CD14-positive monocyte (primary cell): ENCODE measurements at regions not wholly inside any gene's neighbourhood (a gene's known extent, or its start where the extent isn't known, plus 50 kb on each side); places are given as distances from the start of the nearest gene placed in this dataset.

Experiments used
- DNase-seq, 3 donors: peaks; one replicate each; pipeline ENCODE4 v3.0.0-alpha.2; 2011 to 2022
- H2AFZ ChIP-seq: 2 replicates; pipeline ENCODE4 v1.6.0; 2012; ENCODE audit warnings: mild to moderate bottlenecking, low read depth, low read length, inconsistent platforms; ENCODE audit not compliant: insufficient read depth, poor library complexity, severe bottlenecking
- H3K27ac ChIP-seq, 2 donors: 1 replicate in 1 of 2; 2 replicates in 1 of 2; pipeline ENCODE4 v1.5.1; 2012 to 2013; ENCODE audit warnings: low read length in 2 of 2, control low read depth in 1 of 2, inconsistent platforms in 1 of 2, low read depth in 1 of 2, mild to moderate bottlenecking in 1 of 2
- H3K27me3 ChIP-seq, 2 donors: one replicate each; pipeline versions ENCODE4 v1.6.0 to v1.6.1; 2011 to 2013; ENCODE audit warnings: low read length in 2 of 2; ENCODE audit not compliant: control insufficient read depth in 2 of 2, insufficient read depth in 2 of 2
- H3K36me3 ChIP-seq, 2 donors: replicated peaks in 1 of 2; 1 replicate in 1 of 2; 2 replicates in 1 of 2; pipeline versions ENCODE4 v1.5.1 to v1.6.1; 2012 to 2013; ENCODE audit warnings: low read length in 2 of 2, control low read depth in 1 of 2, inconsistent platforms in 1 of 2, mild to moderate bottlenecking in 1 of 2; ENCODE audit not compliant: insufficient read depth in 2 of 2, control insufficient read depth in 1 of 2
- H3K4me1 ChIP-seq, 2 donors: 1 replicate in 1 of 2; 2 replicates in 1 of 2; pipeline versions ENCODE4 v1.5.1 to v1.6.1; 2012 to 2013; ENCODE audit warnings: low read length in 2 of 2, control low read depth in 1 of 2, inconsistent platforms in 1 of 2, mild to moderate bottlenecking in 1 of 2, moderate library complexity in 1 of 2; ENCODE audit not compliant: insufficient read depth in 2 of 2, control insufficient read depth in 1 of 2
- H3K4me2 ChIP-seq: replicated peaks from 2 replicates; pipeline ENCODE3; 2012; ENCODE audit warnings: low read length, moderate library complexity, mild to moderate bottlenecking; ENCODE audit not compliant: poor library complexity, severe bottlenecking; ENCODE audit errors: extremely low read depth
- H3K4me3 ChIP-seq, 3 experiments: fragments of 200-600 bp in 1 of 3; sonication (generic) in 1 of 3; replicated peaks in 1 of 3; 1 replicate in 2 of 3; 2 replicates in 1 of 3; pipeline ENCODE4 v1.5.1; 2011 to 2013; ENCODE audit warnings: low read length in 3 of 3, mild to moderate bottlenecking in 3 of 3, control low read depth in 2 of 3, low read depth in 2 of 3, inconsistent platforms in 1 of 3, moderate library complexity in 1 of 3
- H3K79me2 ChIP-seq: 2 replicates; pipeline ENCODE4 v1.6.0; 2012; ENCODE audit warnings: mild to moderate bottlenecking, control low read depth, inconsistent platforms, low read length, moderate library complexity; ENCODE audit not compliant: insufficient read depth
- H3K9ac ChIP-seq: 2 replicates; pipeline ENCODE4 v1.6.0; 2017; ENCODE audit warnings: low read length, mild to moderate bottlenecking; ENCODE audit not compliant: insufficient read depth, poor library complexity, severe bottlenecking
- H3K9me3 ChIP-seq, 2 donors: replicated peaks in 1 of 2; 1 replicate in 1 of 2; 2 replicates in 1 of 2; pipeline versions ENCODE4 v1.5.1 to v1.6.1; 2012 to 2013; ENCODE audit warnings: low read length in 2 of 2, control low read depth in 1 of 2; ENCODE audit not compliant: control insufficient read depth in 1 of 2, insufficient read depth in 1 of 2
- H4K20me1 ChIP-seq: 2 replicates; pipeline ENCODE4 v1.6.0; 2012; ENCODE audit warnings: mild to moderate bottlenecking, low read length, control low read depth, moderate library complexity; ENCODE audit not compliant: insufficient read depth
- H3K27ac Mint-ChIP-seq, 7 donors: one replicate each; pipeline ENCODE4 v1.8.0; 2020; ENCODE audit warnings: mild to moderate bottlenecking in 7 of 7, mixed read lengths in 7 of 7, moderate library complexity in 6 of 7, inconsistent platforms in 2 of 7
- H3K27me3 Mint-ChIP-seq, 3 donors: one replicate each; pipeline ENCODE4 v1.8.0; 2021 to 2022; ENCODE audit warnings: low read depth in 3 of 3, mild to moderate bottlenecking in 3 of 3, mixed read lengths in 3 of 3, moderate library complexity in 3 of 3, inconsistent platforms in 1 of 3
- H3K36me3 Mint-ChIP-seq, 2 donors: one replicate each; pipeline ENCODE4 v1.8.0; 2020; ENCODE audit warnings: mixed read lengths in 2 of 2, inconsistent platforms in 1 of 2, mild to moderate bottlenecking in 1 of 2
- H3K4me1 Mint-ChIP-seq: one replicate; pipeline ENCODE4 v1.8.0; 2020; ENCODE audit warnings: mild to moderate bottlenecking, mixed read lengths
- H3K4me3 Mint-ChIP-seq, 2 donors: one replicate each; pipeline ENCODE4 v1.8.0; 2020; ENCODE audit warnings: mild to moderate bottlenecking in 2 of 2, mixed read lengths in 2 of 2, moderate library complexity in 1 of 2
- H3K9me3 Mint-ChIP-seq, 7 donors: one replicate each; pipeline ENCODE4 v1.8.0; 2020 to 2022; ENCODE audit warnings: mixed read lengths in 7 of 7, mild to moderate bottlenecking in 6 of 7, moderate library complexity in 6 of 7, inconsistent platforms in 2 of 7
- CTCF ChIP-seq: fragments of 200-600 bp; IDR thresholded peaks from one replicate; pipeline ENCODE4 v1.8.0; 2022; ENCODE audit warnings: antibody characterized with exemption, mild to moderate bottlenecking
- WGBS: methylation state at CpG from one replicate; pipeline ENCODE4 v1.1.5; 2013; ENCODE audit warnings: missing lambda C conversion rate; ENCODE audit not compliant: insufficient coverage; 5-methylcytosine and 5-hydroxymethylcytosine counted together
- intact Hi-C, 2 donors: fragments of 100-400 bp; cut with micrococcal nuclease; formaldehyde crosslinking; loops; one replicate each; pipeline versions ENCODE4 v1.15.0 to v1.15.1; 2023

GRCh38 chr5:118088448-118088847 is 899.9 kb downstream of the DTWD2 start:
- no peaks in the 10 kb centered on the region for H3K4me1 ChIP-seq
- Mint-ChIP-seq H3K9me3 (peaks cover 2 to 18% (median 4%) of the 10 kb centered on the region in 7 donors), H3K36me3 (no peaks in the 10 kb centered on the region), H3K27me3 (no peaks in the 10 kb centered on the region), H3K27ac (no peak overlapping the region), H3K4me3 (no peak overlapping the region), H3K4me1 (no peaks in the 10 kb centered on the region)
- no peak overlapping the region for H2AFZ ChIP-seq
- no peak overlapping the region for H3K9ac ChIP-seq
- no peak overlapping the region for H3K4me2 ChIP-seq
- H3K27ac ChIP-seq, result no peak overlapping the region
- no peaks in the 10 kb centered on the region for H3K36me3 ChIP-seq
- intact Hi-C loops, result no loop called here
- H3K79me2 ChIP-seq, result no peaks in the 10 kb centered on the region
- TF ChIP-seq CTCF, result no peak
- no peak for DNase-seq
- peaks cover 0 to 15% of the 10 kb centered on the region in 2 donors for H3K9me3 ChIP-seq
- no peaks in the 10 kb centered on the region for H4K20me1 ChIP-seq
- no peak overlapping the region for H3K4me3 ChIP-seq
- H3K27me3 ChIP-seq, result no peaks in the 10 kb centered on the region

GRCh38 chr5:118076490-118076889 is 911.9 kb downstream of the DTWD2 start:
- no peaks in the 10 kb centered on the region for H4K20me1 ChIP-seq
- Mint-ChIP-seq H3K9me3 (peaks cover 2 to 19% (median 11%) of the 10 kb centered on the region in 7 donors), H3K36me3 (no peaks in the 10 kb centered on the region), H3K4me3 (no peak overlapping the region), H3K27ac (no peak overlapping the region), H3K4me1 (no peaks in the 10 kb centered on the region), H3K27me3 (no peaks in the 10 kb centered on the region)
- no peak for DNase-seq
- H3K4me2 ChIP-seq, result no peak overlapping the region
- no peak for TF ChIP-seq CTCF
- H2AFZ ChIP-seq, result no peak overlapping the region
- no peaks in the 10 kb centered on the region for H3K4me1 ChIP-seq
- intact Hi-C loops, result no loop called here
- H3K36me3 ChIP-seq, result no peaks in the 10 kb centered on the region
- H3K27ac ChIP-seq, result no peak overlapping the region
- no peak overlapping the region for H3K4me3 ChIP-seq
- peaks cover 13 to 19% of the 10 kb centered on the region in 2 donors for H3K9me3 ChIP-seq
- H3K79me2 ChIP-seq, result no peaks in the 10 kb centered on the region
- H3K27me3 ChIP-seq, result no peaks in the 10 kb centered on the region
- no peak overlapping the region for H3K9ac ChIP-seq
- WGBS, result no CpG with 5 or more reads among the region's 2 CpGs
